ENCODE measurements at regions not wholly inside any gene's neighbourhood (a gene's known extent, or its start where the extent isn't known, plus 50 kb on each side); places are given as distances from the start of the nearest gene placed in this dataset.

- no peaks in the 10 kb centered on the region for H4K20me1 ChIP-seq (replicated peaks; ENCODE audit: control insufficient read depth, insufficient read depth, low read length)
- peak in 1 of 4 experiments; percentile 19 for DNase-seq (ENCODE audit: extremely low read depth in 1 of 4, low spot score in 3 of 4)
- no peaks in the 10 kb centered on the region for H3K9me1 ChIP-seq (ENCODE audit: control insufficient read depth, insufficient read depth, low read length)
- ChIA-PET POLR2A (no interaction called here), CTCF (ENCODE audit: low intra/inter-chr PET ratio) (no interaction called here)
- H3K9me3 ChIP-seq (replicated peaks; ENCODE audit: control insufficient read depth, insufficient read depth, low read depth, low read length): no peaks in the 10 kb centered on the region
- H3K27ac ChIP-seq (ENCODE audit: extremely low read depth, low read depth, low read length): no peak overlapping the region
- BruUV-seq (replicated peaks): no TSS peak
- no peaks in the 10 kb centered on the region for H3K4me1 ChIP-seq (replicated peaks in 1 of 2; ENCODE audit: control insufficient read depth in 2 of 2, insufficient read depth in 2 of 2, low read length in 2 of 2)
- no peak for TF ChIP-seq ZNF717 (CRISPR knock-in tag; IDR thresholded peaks at IDR 0.05)
- no peak for TF ChIP-seq DACH1 (IDR thresholded peaks at IDR 0.05; ENCODE audit: partially characterized antibody)
- no peak for TF ChIP-seq NR2C2 (CRISPR knock-in tag; IDR thresholded peaks at IDR 0.05)
- TF ChIP-seq NR2C2 (tag; IDR thresholded peaks at IDR 0.05): no peak
- TF ChIP-seq KDM5B (IDR thresholded peaks at IDR 0.05; ENCODE audit: insufficient replicate concordance, low read depth, low read length): no peak
- no peak for TF ChIP-seq CBX1 (IDR thresholded peaks at IDR 0.05; ENCODE audit: low read depth)
- TF ChIP-seq EZH2 (IDR thresholded peaks at IDR 0.05; ENCODE audit: borderline replicate concordance, low read depth, low read length): no peak
- TF ChIP-seq RNF2 (IDR thresholded peaks at IDR 0.05): no peak
- H2AFZ ChIP-seq (ENCODE audit: low read depth, low read length): no peak overlapping the region
- H3K27me3 ChIP-seq (ENCODE audit: control insufficient read depth in 2 of 2, insufficient read depth in 2 of 2, low read length in 2 of 2): no peaks in the 10 kb centered on the region
- in situ Hi-C loops (cut with MboI) (no loop called here), intact Hi-C loops (cut with micrococcal nuclease) (no loop called here)
- H3K36me3 ChIP-seq (ENCODE audit: control insufficient read depth, insufficient read depth, low read length): no peaks in the 10 kb centered on the region
- no peak overlapping the region for H3K9ac ChIP-seq (ENCODE audit: insufficient read depth in 1 of 2, low read depth in 2 of 2, low read length in 2 of 2)
- H3K4me3 ChIP-seq: no peak overlapping the region
- H3K4me2 ChIP-seq (ENCODE audit: insufficient read depth, low read length): no peak overlapping the region
- WGBS (ENCODE audit: insufficient coverage, low coverage, missing lambda C conversion rate): 5% methylated on average over 6 of the region's 6 CpGs
- ATAC-seq: peak; percentile 65
- FAIRE-seq: no peak
- H3K79me2 ChIP-seq (ENCODE audit: control insufficient read depth, insufficient read depth, low read length): no peaks in the 10 kb centered on the region
Observed at GRCh38 chr18:31232775-31233424, 70.2 kb upstream of the DSC1 start.

Data from K562 (cell line).